GM12878 (cell line): ENCODE measurements at regions not wholly inside any gene's neighbourhood (a gene's known extent, or its start where the extent isn't known, plus 50 kb on each side); places are given as distances from the start of the nearest gene placed in this dataset.

ENCODE experiments used
- ATAC-seq: fragments of 200-7000 bp; cut with Tn5 transposase; 3 replicates; pipeline ENCODE4 v1.9.1; 2020; ENCODE audit warnings: mild to moderate bottlenecking, moderate library complexity
- BruUV-seq: library from RNA; stranded (reverse); fragments of 400-500 nt; replicated peaks from 2 replicates; lab custom pipeline; 2021; lab: Mats Ljungman, UMichigan
- CTCF ChIA-PET: fragments of 300-600 bp; sonication (Branson Sonifier 250); formaldehyde crosslinking; extraction: SDS; loops from one replicate; lab custom pipeline; 2021; ENCODE audit warnings: inconsistent platforms; lab: Yijun Ruan, JAX
- POLR2A ChIA-PET: fragments of 350-600 bp; formaldehyde crosslinking; extraction: SDS; loops from one replicate; lab custom pipeline; 2021; ENCODE audit warnings: inconsistent platforms; lab: Charles Lee
- RAD21 ChIA-PET: fragments of 300-600 bp; sonication (Branson Sonifier 250); formaldehyde crosslinking; loops from one replicate; lab custom pipeline; 2023; ENCODE audit warnings: antibody characterized with exemption; ENCODE audit not compliant: unreplicated experiment; lab: Charles Lee
- SMC1A ChIA-PET: fragments of 300-600 bp; sonication (Branson Sonifier 250); formaldehyde crosslinking; loops from one replicate; lab custom pipeline; 2023; ENCODE audit not compliant: unreplicated experiment, uncharacterized antibody; lab: Charles Lee
- DNase-seq: peaks from one replicate; pipeline ENCODE4 v3.0.0-alpha.2; 2011; ENCODE audit warnings: low read depth, low spot score
- FAIRE-seq: peaks from 3 replicates; lab custom pipeline; 2011; peaks lifted over from hg19 to GRCh38; lab: Jason Lieb, UNC
- H2AFZ ChIP-seq: 2 replicates; pipeline ENCODE4 v1.6.0; 2011; ENCODE audit warnings: low read depth, low read length, control low read depth; ENCODE audit not compliant: control insufficient read depth
- H3K27ac ChIP-seq: 2 replicates; pipeline ENCODE4 v1.5.1; 2011; ENCODE audit warnings: control low read depth; ENCODE audit not compliant: control insufficient read depth, insufficient read depth
- H3K27me3 ChIP-seq, 2 experiments: replicated peaks in 1 of 2; 2 replicates each; pipeline versions ENCODE4 v1.6.0 to v1.6.1; 2011; ENCODE audit warnings: low read length in 1 of 2; ENCODE audit not compliant: control insufficient read depth in 2 of 2, insufficient read depth in 2 of 2
- H3K36me3 ChIP-seq, 2 experiments: 2 replicates each; pipeline ENCODE4 v1.5.1; 2011; ENCODE audit warnings: low read length in 1 of 2; ENCODE audit not compliant: control insufficient read depth in 2 of 2, insufficient read depth in 2 of 2
- H3K4me1 ChIP-seq: 2 replicates; pipeline ENCODE4 v1.6.1; 2011; ENCODE audit warnings: mild to moderate bottlenecking, low read length, moderate library complexity, mixed read lengths; ENCODE audit not compliant: control insufficient read depth, insufficient read depth
- H3K4me2 ChIP-seq: 2 replicates; pipeline ENCODE4 v1.6.0; 2011; ENCODE audit warnings: control low read depth; ENCODE audit not compliant: control insufficient read depth, insufficient read depth
- H3K4me3 ChIP-seq: fragments of 200-600 bp; sonication (generic); 2 replicates; pipeline ENCODE4 v1.5.1; 2016
- H3K79me2 ChIP-seq: 2 replicates; pipeline ENCODE4 v1.6.0; 2011; ENCODE audit warnings: low read length; ENCODE audit not compliant: control insufficient read depth, insufficient read depth
- H3K9ac ChIP-seq: 2 replicates; pipeline ENCODE4 v1.8.0; 2011; ENCODE audit warnings: low read length, control low read depth, mixed read lengths; ENCODE audit not compliant: control insufficient read depth, insufficient read depth
- H3K9me3 ChIP-seq: replicated peaks from 3 replicates; pipeline ENCODE4 v1.5.1; 2011; ENCODE audit warnings: mild to moderate bottlenecking, low read length; ENCODE audit not compliant: control insufficient read depth, insufficient read depth
- H4K20me1 ChIP-seq: 2 replicates; pipeline ENCODE4 v1.6.0; 2011; ENCODE audit not compliant: control insufficient read depth, insufficient read depth
- BACH1 ChIP-seq: fragments of 450-650 bp; IDR thresholded peaks from 2 replicates; pipeline ENCODE4 v1.6.1; 2017; ENCODE audit warnings: mild to moderate bottlenecking, borderline replicate concordance
- EED ChIP-seq: sonication (generic); IDR thresholded peaks from 2 replicates; pipeline ENCODE4 v1.6.1; 2016; ENCODE audit warnings: antibody characterized with exemption, low read depth
- EP300 ChIP-seq, 2 experiments: fragments of 150-350 bp in 1 of 2; IDR thresholded peaks; 2 replicates each; pipeline ENCODE4 v1.6.1; 2011 to 2012; ENCODE audit warnings: low read depth in 2 of 2, low read length in 2 of 2, borderline replicate concordance in 1 of 2, improper control_type of control experiment in 1 of 2, inconsistent platforms in 1 of 2; ENCODE audit not compliant: control insufficient read depth in 1 of 2
- KAT2A ChIP-seq: conservative IDR thresholded peaks from 2 replicates; pipeline ENCODE4 v1.6.1; 2011; ENCODE audit warnings: low read depth, low read length; ENCODE audit not compliant: control insufficient read depth
- NFYA ChIP-seq: IDR thresholded peaks from 2 replicates; pipeline ENCODE4 v1.6.1; 2011; ENCODE audit warnings: low read depth, mild to moderate bottlenecking, low read length, improper control_type of control experiment, borderline replicate concordance
- NFYB ChIP-seq: IDR thresholded peaks from 2 replicates; pipeline ENCODE4 v1.6.1; 2011; ENCODE audit warnings: low read depth, mild to moderate bottlenecking, low read length, improper control_type of control experiment, moderate library complexity; ENCODE audit not compliant: insufficient read depth
- NKRF ChIP-seq: fragments of 450-650 bp; conservative IDR thresholded peaks from 2 replicates; pipeline ENCODE4 v1.6.1; 2017; ENCODE audit warnings: mild to moderate bottlenecking, moderate library complexity
- NR2C1 ChIP-seq: fragments of 450-650 bp; IDR thresholded peaks from 2 replicates; pipeline ENCODE4 v1.6.1; 2017; ENCODE audit warnings: antibody characterized with exemption, mild to moderate bottlenecking, moderate library complexity
- NR2F1 ChIP-seq: fragments of 450-650 bp; conservative IDR thresholded peaks from 2 replicates; pipeline ENCODE4 v1.6.1; 2017; ENCODE audit warnings: mild to moderate bottlenecking
- RAD21 ChIP-seq: IDR thresholded peaks from 2 replicates; pipeline ENCODE4 v1.6.1; 2011; ENCODE audit warnings: mild to moderate bottlenecking, low read depth, low read length, moderate library complexity; ENCODE audit not compliant: insufficient read depth
- SUPT20H ChIP-seq: IDR thresholded peaks from 2 replicates; pipeline ENCODE4 v1.6.1; 2011; ENCODE audit warnings: low read depth, mild to moderate bottlenecking, low read length, moderate library complexity, borderline replicate concordance; ENCODE audit not compliant: control insufficient read depth
- ZNF217 ChIP-seq: fragments of 450-650 bp; IDR thresholded peaks from 2 replicates; pipeline ENCODE4 v1.6.1; 2017; ENCODE audit warnings: antibody characterized with exemption, mild to moderate bottlenecking
- ZZZ3 ChIP-seq: IDR thresholded peaks from 2 replicates; pipeline ENCODE4 v1.6.1; 2011; ENCODE audit warnings: low read depth; ENCODE audit not compliant: control insufficient read depth, insufficient read length
- WGBS: methylation state at CpG from one replicate; pipeline ENCODE4 v1.1.6; 2016; ENCODE audit warnings: low lambda C conversion rate; ENCODE audit not compliant: insufficient replicate concordance, insufficient coverage; ENCODE audit errors: missing lambda C conversion rate; 5-methylcytosine and 5-hydroxymethylcytosine counted together
- in situ Hi-C: fragments of 300-500 bp; cut with MboI; formaldehyde crosslinking; loops from 9 replicates; pipeline ENCODE4 v1.14.3; 2018; ENCODE audit warnings: mixed read lengths
- intact Hi-C: fragments of 100-400 bp; cut with micrococcal nuclease; formaldehyde crosslinking; loops from one replicate; pipeline ENCODE4 v1.14.2; 2022; ENCODE audit not compliant: unreplicated experiment
- TF ChIP-seq, protein P1 (sequence below): fragments of 450-650 bp; IDR thresholded peaks from 2 replicates; pipeline ENCODE4 v1.6.1; 2017; ENCODE audit warnings: borderline replicate concordance
- TF ChIP-seq, protein P2 (sequence below): fragments of 450-650 bp; IDR thresholded peaks from 2 replicates; pipeline ENCODE4 v1.6.1; 2017; ENCODE audit warnings: antibody characterized with exemption, mild to moderate bottlenecking, moderate library complexity
- TF ChIP-seq, protein P3 (sequence below): fragments of 450-650 bp; IDR thresholded peaks from 2 replicates; pipeline ENCODE4 v1.6.1; 2018; ENCODE audit warnings: mild to moderate bottlenecking, low read depth, moderate library complexity; ENCODE audit not compliant: partially characterized antibody

DNA sequence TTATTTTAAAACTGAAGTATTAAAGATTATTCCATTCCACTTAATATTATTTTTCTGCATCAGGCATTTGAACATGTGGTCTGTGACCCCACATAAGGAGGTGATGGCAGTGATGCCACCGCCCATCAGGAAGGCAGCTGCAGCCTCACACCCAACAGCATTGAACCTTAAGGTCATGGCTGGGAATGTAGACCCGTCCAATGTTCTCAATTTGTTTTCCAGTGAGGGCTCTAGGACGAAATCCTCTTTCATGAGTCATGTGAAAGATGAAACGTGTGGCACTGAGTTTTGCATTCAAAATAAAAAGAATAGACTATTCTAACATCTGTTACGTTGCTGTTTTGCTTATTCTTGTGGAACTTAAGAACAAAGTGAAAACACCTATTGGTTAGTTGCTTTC, 74.5 kb upstream of the ANKRD10 start:
- Histone ChIP-seq H3K4me3 (no peak overlapping the region), H3K27ac (no peak overlapping the region), H3K4me2 (no peak overlapping the region), H3K4me1 (no peaks in the 10 kb centered on the region), H3K27me3 (no peaks in the 10 kb centered on the region), H3K9ac (no peak overlapping the region), H3K79me2 (no peaks in the 10 kb centered on the region), H3K9me3 (no peaks in the 10 kb centered on the region; the same call in 2 of the 3 replicates), H4K20me1 (no peaks in the 10 kb centered on the region), H3K36me3 (no peaks in the 10 kb centered on the region), H2AFZ (no peak overlapping the region)
- no TSS peak for BruUV-seq
- TF ChIP-seq, protein P1, sequence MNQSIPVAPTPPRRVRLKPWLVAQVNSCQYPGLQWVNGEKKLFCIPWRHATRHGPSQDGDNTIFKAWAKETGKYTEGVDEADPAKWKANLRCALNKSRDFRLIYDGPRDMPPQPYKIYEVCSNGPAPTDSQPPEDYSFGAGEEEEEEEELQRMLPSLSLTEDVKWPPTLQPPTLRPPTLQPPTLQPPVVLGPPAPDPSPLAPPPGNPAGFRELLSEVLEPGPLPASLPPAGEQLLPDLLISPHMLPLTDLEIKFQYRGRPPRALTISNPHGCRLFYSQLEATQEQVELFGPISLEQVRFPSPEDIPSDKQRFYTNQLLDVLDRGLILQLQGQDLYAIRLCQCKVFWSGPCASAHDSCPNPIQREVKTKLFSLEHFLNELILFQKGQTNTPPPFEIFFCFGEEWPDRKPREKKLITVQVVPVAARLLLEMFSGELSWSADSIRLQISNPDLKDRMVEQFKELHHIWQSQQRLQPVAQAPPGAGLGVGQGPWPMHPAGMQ: no peak
- no peak for TF ChIP-seq ZNF217
- TF ChIP-seq NR2F1: no peak
- TF ChIP-seq SUPT20H: no peak
- no peak for TF ChIP-seq EP300 (IDR thresholded peaks at IDR 0.05; ENCODE audit: borderline replicate concordance in 1 of 2, control insufficient read depth in 1 of 2, low read depth in 2 of 2, low read length in 2 of 2)
- no peak for TF ChIP-seq ZZZ3
- TF ChIP-seq, protein P2, sequence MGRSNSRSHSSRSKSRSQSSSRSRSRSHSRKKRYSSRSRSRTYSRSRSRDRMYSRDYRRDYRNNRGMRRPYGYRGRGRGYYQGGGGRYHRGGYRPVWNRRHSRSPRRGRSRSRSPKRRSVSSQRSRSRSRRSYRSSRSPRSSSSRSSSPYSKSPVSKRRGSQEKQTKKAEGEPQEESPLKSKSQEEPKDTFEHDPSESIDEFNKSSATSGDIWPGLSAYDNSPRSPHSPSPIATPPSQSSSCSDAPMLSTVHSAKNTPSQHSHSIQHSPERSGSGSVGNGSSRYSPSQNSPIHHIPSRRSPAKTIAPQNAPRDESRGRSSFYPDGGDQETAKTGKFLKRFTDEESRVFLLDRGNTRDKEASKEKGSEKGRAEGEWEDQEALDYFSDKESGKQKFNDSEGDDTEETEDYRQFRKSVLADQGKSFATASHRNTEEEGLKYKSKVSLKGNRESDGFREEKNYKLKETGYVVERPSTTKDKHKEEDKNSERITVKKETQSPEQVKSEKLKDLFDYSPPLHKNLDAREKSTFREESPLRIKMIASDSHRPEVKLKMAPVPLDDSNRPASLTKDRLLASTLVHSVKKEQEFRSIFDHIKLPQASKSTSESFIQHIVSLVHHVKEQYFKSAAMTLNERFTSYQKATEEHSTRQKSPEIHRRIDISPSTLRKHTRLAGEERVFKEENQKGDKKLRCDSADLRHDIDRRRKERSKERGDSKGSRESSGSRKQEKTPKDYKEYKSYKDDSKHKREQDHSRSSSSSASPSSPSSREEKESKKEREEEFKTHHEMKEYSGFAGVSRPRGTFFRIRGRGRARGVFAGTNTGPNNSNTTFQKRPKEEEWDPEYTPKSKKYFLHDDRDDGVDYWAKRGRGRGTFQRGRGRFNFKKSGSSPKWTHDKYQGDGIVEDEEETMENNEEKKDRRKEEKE: no peak
- TF ChIP-seq RAD21: no peak
- no peak for TF ChIP-seq NFYA
- no peak for TF ChIP-seq NKRF
- no peak for TF ChIP-seq NFYB
- TF ChIP-seq KAT2A: no peak
- TF ChIP-seq BACH1: no peak
- TF ChIP-seq NR2C1: no peak
- TF ChIP-seq, protein P3, sequence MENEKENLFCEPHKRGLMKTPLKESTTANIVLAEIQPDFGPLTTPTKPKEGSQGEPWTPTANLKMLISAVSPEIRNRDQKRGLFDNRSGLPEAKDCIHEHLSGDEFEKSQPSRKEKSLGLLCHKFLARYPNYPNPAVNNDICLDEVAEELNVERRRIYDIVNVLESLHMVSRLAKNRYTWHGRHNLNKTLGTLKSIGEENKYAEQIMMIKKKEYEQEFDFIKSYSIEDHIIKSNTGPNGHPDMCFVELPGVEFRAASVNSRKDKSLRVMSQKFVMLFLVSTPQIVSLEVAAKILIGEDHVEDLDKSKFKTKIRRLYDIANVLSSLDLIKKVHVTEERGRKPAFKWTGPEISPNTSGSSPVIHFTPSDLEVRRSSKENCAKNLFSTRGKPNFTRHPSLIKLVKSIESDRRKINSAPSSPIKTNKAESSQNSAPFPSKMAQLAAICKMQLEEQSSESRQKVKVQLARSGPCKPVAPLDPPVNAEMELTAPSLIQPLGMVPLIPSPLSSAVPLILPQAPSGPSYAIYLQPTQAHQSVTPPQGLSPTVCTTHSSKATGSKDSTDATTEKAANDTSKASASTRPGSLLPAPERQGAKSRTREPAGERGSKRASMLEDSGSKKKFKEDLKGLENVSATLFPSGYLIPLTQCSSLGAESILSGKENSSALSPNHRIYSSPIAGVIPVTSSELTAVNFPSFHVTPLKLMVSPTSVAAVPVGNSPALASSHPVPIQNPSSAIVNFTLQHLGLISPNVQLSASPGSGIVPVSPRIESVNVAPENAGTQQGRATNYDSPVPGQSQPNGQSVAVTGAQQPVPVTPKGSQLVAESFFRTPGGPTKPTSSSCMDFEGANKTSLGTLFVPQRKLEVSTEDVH: no peak
- no peak for TF ChIP-seq EED
- ChIA-PET SMC1A (no interaction called here), CTCF (no interaction called here), RAD21 (no interaction called here), POLR2A (no interaction called here)
- DNase-seq (no peak), ATAC-seq (no peak), FAIRE-seq (no peak)
- intact Hi-C loops: no loop called here
- in situ Hi-C loops: no loop called here
- 6% methylated on average over 5 of the region's 5 CpGs for WGBS
